Stimulated activated CD8-positive, alpha-beta memory T cell treated with anti-CD3 and anti-CD28 coated beads, Interleukin-12 subunit alpha, Interleukin-12 subunit beta, amount 100 ng/mL, for 1 hour (primary cell): ENCODE measurements at regions not wholly inside any gene's neighbourhood (a gene's known extent, or its start where the extent isn't known, plus 50 kb on each side); places are given as distances from the start of the nearest gene placed in this dataset.

Experiments used
- DNase-seq: peaks from one replicate; pipeline ENCODE4 v3.0.0-alpha.2; 2020; ENCODE audit warnings: low read depth

DNA sequence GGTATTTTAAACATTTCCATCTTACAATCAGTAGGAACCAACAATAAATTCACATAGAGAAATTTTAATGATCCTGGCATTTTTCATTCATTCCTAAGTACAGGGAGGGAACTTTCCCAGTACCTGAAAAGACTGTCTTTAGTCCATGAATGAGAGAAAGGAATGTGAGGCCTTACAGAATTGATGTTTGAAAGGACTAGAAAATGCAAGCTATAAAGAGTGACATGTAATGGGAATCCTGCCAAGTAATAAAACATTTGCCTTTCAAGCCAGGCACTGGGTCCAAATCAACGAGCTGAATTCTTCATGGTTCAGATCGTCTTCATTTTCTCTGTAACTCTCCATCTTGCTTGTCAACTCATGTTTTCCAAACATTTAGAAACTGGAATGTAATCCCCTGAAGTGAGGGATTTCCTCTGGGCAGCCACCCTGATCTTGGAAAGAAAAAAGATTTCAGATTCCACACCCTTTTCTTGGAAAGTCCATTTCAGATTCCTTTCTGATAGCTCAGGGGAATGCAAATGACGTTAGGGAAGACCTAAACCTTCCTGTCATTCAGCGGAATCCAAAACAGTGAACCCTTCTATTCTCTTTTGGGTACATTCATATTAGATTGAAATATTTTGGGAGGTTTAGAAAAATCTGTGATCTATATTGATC is 315.8 kb downstream of the SH3GL2 start:
- no peak for DNase-seq

DNA sequence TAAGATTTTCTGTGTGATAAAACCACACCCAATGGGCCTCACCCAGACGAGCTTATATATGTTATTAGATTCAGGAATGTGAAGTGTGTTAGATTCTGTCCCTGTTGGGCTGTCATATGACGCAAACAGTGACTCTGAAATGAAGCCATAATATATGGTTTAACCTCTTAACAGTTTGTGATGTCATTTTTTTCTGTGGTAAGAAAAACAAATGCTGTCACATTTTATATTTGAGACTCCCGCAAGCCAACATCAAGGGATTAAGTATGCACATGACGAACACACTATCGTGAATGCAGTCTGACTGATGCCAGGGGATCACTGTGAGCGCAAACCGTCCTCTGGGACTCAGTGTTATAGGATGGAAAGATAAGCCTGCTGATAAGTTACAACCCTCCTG is 321.7 kb downstream of the SH3GL2 start:
- no peak for DNase-seq

DNA sequence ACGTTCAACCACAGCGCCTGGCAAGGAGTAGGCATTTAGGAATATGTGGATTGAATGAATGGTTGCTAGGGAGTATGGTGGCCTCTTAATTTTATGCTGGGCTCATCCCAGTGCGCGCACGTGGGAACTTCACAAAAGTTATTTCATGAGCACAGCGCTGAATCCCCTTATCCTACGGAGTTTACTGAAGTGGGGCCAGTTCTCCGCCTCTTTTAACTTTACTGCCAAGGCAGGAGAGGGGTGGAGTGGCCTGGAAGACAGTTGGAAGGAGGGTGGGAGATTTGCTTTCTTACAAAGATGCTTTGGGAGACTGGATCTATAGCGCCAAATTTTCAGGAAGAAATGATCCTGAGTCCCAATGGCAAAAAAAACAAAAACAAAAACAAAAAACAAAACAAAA is 326.5 kb downstream of the SH3GL2 start:
- DNase-seq: no peak

DNA sequence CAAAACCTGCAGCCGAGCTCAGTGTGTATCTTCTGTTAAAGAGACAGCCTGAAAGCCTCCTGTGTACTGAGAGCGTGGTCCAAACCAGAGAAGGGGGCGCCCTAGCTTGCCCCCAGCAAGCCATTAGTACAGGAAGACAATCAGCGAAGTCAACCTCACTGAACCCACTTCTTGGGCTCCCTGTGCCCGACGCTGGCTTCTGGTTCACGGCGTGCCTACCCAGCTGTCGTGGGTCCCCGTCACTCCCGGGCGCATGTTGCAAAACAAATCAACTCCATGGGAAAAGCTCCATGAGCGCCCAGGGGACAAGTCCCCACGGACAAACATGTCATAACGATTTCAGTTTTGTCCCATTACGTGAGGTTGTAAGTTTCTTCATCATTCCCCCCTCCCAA is 326.9 kb downstream of the SH3GL2 start:
- DNase-seq: no peak

DNA sequence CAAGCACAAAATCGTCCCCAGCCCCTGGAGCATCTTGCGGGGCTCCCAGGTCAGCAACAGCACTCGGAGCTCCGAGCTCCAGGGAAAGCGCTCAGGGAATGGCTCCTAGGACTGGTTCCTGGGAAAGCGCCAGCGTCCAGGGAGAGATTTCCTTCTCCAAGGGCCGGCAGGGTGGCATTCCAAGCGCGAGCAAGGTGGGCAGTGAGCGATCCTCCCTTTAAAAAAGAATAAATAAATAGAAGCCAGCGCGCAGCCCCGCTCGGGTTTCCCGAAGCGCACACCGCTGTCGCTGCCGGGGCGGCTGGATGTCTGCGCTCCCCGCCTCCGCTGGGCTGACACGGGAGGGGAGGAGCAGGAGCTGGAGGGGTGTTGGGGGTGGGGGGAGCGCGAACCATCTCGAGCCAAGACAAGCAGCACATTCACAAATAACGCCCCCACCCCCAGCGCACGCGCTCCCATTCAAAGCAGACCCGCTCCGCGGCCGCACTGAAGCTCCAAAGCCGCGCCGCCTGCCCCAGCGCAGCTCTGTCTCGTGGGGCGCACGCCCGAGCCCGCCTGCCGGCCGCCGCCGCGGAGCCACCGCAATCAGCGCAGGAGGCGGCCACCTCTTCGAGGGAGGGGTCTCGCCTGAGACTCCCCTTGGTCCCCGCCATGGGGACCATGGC is 327.4 kb downstream of the SH3GL2 start:
- no peak for DNase-seq

DNA sequence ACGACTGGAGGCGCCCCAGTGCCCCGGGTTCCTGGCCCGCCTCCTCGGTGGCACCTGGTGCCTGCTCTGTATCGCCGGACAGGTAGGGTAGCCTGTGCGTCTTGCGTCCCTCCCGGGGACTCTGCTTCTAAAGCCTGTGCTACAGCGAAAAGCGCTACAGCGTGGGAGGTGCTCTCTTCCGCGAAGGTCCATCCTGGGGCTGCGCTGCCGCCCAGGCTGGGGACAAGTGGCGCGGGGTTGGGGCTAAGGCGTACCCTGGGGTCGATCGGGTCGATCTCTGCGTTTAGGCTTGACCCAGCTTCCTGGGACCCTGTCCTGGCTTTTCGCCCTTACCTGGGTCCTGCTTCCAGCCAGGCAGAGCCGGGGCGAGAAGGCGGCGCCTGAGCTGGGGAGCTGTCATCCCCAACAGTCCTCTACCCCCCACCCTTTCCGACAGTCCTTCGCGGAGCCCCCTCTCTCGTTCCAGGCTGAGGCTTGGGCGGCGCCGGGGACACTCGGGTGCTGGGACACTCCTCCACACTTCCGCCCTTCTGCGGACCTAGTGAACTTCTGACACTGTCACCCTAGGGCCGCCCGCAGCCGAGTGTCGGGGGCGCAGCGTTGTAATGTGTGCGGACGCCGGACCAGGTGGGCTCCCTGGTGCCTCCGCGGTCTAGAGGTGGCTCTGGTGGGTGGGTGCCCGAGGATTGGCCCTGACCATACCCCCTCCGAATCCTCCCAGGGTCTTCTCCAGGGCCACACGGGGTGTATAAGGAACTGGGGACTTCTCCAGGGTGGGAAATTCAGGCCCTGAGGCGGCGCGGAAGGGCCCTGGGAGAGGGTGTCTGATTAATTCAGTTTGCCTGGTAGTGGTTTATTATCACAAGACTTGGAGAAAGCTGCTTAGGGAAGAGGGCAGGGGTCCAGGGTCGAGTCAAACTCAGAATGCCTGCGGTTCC is 328.2 kb downstream of the SH3GL2 start:
- no peak for DNase-seq

DNA sequence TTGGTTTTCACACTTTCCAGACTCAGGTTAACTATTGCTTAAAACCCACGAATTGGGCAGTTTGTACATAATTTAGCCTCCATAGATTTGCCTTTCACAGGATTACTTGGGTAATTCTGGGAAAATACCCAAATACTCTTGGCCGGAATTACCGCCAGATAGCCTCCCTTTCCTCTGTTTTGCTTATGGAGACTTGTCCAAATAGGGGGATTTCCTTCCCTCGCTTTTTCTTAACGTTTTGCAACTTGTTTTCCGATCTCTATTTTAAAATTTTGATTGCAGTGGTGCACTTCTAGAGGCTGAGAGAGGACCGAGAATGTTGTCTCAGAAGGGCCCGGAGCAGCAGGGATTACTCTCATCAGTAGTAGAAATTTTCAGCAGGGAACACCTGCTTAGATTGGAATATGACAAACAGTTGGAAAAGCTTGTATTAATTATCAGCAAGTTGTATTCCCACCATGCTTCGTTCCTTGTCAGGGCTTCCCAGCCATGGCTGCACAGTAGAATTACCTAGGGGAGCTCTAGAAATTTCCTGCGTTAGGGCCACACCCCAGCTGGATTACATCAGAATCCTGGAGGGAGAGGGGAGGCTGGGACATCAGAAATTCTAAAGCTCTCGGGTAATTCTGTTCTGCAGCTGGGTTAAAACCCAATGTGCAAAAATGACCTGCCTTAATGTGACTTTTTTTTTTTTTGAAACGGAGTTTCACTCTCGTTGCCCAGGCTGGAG is 329.1 kb downstream of the SH3GL2 start:
- DNase-seq: no peak

DNA sequence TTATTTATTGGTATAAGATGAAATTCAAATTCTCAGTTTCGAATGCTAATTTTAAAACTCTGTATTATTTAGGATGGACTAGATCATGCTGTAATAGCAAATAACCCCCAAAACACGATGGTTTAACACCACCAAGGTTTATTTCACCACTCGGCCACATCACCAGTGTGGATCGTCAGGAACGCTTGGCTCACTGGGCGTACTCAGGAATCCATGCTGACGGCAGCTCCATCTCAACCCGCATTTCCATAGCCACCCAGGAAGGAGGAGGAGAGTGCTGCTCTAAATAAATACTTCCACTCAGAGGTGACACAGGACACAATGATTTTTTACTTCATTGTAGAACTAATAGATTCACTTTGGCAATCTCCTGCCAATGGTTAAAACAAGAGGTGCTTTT is 347.4 kb downstream of the SH3GL2 start:
- DNase-seq: no peak

DNA sequence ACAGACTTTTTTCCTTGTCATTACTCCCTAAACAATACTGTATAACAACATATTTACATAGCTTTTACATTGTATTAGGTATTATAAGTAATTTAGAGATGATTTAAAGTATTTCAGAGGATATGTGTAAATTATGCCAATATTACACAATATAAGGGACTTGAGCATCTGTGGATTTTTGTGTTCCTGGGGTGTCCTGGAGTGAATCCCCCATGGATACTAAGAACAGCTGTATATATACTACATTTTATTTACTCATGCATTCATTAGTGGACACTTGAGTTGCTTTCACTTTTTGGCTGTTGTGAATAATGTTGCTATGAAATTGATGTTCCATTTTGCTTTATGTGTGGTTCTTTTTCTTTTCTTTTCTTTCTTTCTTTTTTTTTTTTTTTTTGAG is 348.8 kb downstream of the SH3GL2 start:
- DNase-seq: no peak

DNA sequence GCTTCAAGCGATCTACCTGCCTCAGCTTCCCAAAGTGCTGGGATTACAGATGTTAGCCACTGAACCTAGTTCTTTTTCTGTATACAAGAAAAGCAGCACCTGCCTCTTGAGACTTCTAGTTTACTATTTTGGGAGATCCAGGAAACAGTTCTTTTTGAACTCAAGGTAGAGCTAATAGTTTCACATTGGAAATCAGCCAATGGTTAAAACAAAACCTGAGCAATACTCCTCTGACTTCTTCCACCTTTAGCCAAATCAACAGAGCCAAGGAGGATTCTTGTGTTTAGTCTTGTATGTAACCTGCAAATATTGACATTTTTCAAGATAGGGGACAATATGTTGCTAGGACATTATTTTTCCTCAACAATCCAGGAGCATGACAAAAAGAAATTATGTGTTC is 349.4 kb downstream of the SH3GL2 start:
- DNase-seq: no peak

DNA sequence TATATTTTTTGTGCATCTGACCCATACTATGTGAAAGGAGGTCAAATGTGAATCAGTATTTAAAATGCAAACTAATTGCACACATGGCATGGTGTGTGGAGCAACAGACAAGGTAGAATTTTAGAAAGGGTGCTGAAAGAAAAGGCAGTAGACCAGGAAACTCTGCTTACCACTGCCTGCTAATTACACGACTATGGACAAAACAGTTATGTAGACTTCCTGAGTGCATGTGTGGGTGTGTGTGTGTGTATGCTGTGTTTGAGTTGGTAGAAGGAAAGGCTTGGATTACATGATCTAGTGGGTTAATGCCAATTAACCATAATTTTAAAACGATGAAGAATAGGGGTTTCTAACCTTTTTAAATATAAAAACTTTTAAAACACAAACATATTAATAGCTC is 349.9 kb downstream of the SH3GL2 start:
- DNase-seq: no peak

DNA sequence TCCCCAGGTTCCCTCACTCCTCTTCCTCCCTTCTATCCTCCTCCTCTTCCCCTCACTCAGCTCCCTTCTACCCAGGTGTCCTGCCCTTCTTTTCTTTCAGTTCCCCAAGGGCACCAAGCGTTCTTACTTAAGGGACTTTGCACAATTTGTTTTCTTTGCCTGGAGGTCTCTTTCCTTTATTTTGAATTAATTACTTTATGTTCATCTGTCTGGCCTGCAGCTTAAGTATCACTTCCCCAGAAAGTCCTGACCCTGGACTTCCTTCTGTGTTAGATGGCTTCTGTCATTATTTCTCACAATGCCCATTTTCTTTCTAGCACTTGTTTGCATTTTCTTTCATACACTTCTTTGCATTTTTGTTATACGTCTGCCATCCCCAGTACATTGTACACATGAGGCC is 350.6 kb downstream of the SH3GL2 start:
- DNase-seq: no peak

DNA sequence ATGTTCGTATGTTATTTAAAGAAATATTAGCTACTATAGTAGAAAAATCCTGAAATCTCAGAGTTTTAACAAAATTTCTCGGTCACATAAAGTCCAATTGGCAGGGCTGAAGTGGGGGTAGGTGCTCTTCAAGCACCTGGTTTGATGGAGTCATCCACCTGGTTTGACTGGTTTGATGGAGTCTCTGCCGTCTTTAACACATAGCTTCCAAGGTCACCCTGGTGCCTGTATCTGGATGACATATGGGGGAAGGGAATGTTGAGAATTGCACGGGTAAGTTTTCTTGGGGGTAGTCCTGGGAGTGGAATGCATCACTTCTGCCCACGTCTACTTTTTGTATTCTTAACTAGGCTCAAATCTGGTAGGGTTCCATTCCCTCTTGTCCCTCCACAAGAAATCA is 351.2 kb downstream of the SH3GL2 start:
- no peak for DNase-seq

DNA sequence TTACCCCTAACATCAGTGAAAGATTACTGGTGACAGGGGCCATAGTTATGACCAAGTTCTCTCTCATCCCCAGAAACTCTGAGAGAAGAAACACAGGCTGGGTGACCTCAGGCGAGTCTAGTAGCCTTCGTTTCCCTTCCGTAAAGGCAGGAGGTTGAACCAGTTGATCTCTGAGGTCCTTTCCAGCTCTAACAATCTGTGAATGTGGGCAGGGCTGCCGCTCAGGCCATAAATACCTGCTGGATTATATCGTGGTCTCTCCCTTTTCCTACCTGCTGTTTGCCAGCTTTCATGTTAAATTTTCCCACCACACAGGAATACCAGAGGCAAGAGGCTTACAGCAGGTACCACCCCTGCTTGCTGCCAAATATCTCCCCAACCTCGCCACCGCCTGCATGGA is 357.5 kb downstream of the SH3GL2 start:
- DNase-seq: no peak

DNA sequence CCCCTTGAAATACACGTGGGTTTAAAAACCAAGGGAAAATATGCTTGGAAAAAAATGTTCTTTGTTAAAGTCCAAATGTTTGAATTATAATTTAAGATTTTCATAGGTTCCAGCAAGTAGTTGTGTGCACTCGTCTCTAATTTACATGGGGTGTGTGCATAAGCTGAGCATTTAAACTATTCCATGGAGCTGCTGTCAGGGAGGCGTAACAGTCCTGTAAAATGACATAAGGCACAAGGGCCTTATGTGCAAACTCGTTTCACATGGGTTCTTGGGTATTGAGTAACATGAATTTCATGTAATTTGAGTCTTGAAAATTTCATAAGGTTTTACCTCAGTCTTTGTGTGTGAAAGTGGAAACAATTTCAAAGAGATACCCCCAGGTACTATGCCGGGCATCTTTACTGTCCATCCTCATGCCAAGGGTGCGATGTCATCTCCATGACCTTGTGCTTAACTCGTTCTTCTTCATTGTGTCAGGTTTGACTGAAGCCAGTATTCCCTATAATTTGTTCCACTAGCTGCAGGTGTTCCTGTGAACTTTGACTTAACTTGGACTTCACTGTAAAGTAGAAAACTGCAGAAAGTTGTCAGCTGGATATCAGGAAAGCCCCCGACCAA is 359.3 kb downstream of the SH3GL2 start:
- DNase-seq: no peak

DNA sequence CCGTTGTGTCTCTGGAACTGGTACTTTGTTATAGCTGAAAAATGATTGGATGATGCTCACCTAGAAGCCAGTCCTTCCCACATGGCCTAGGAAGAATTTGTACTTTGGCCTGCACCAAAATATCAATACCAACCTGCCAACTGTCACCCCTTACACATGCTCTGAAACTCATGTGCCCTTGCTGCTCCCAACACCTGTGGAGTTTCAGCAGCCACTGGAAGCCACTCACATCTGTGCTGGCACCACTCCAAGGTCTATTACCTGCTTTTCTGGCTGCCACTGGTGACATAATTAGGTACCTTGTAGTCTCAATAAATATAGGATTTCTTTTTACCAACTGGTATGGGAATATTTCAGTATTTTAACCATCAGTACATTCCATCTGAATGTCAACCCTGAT is 363.6 kb downstream of the SH3GL2 start:
- no peak for DNase-seq

DNA sequence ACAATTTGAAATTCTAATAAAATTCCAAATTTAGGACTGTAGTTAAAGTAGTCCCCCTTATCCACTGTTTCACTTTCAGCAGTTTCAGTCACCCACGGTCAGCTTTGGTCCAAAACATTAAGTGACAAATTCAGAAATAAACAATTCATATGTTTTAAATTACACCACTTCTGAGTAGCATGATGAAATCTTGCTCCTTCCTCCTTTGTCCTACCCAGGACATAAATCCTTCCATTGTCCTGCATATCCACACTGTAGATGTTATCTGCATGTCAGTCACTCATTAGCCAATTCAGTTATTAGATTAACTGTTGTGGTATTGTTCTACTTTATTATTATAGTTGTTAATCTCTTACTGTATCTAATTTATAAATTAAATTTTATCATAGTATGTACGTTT is 376.5 kb downstream of the SH3GL2 start:
- no peak for DNase-seq

DNA sequence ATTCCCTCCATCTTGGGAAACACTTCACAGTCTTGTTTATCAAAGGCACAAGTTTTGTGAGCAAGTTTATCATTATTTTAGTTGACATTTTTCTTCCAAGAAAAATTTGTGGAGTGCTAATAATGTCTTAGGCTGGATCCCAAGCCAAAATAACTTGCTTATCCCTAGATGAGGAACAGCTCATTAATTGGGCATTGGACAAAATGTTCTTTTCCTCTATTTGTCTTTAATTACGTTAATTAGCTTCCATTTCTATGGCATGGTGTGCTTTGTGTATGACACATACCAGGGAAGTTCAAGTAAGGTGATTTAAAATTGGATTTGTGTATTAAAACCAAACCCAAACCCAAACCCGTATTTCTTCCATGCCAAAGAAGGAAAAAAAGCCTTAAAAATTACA is 379.5 kb downstream of the SH3GL2 start:
- DNase-seq: no peak

DNA sequence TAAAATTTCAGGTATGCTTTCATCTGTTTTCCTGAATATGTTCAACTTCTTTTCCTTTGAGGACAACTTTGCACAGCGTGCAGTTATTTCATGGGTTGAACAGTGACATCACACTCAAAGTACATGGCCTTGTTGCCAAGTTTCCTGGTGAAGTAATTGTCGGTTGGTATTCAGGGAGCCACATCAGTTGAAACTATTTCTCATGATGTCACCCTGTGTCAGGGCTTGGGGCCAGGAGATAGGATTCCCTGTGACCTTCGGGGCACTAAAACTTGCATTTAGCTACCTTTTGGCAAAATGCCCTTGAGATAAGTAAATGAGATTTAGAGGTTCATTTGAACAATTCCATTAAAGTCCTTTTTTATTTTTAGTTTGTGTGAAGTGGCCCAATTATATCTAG is 383.9 kb downstream of the SH3GL2 start:
- DNase-seq: no peak

DNA sequence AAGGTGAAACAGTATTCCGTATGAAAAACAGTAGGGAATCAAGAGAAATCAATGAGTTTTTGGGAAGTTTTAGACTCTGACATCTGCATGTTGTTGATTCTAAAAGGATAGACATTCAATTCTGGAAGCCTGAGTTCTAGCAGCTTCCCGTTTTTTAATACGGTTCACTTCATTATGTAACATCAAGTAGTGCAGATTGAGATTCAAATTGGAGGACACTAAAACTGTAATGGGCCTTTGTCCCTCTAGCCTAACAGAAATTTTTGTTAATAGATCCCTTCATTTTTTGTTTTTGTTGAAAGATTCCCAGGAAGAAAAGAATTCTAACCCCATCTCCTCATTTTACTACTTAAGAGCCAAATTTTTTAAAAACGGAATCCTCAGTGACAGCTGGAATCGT is 384.6 kb downstream of the SH3GL2 start:
- no peak for DNase-seq

DNA sequence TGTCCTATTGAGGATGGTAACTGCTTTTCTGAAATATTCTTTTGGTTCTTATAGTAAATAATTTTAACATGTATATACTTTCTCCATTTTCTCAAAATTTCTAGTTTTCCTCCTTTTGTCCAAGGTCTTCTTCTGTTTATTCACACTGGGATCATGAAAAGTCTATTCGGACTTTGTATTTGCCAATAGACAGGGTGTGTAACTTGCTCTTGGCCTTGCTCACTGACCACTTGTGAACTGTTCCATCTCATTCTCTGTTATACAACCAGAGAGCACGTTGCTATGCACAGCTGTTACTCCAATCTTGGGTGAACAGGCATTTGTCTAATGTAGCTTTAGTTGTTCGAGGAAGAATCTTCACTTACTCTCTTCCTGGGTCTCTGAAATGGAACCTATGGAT is 388.9 kb downstream of the SH3GL2 start:
- DNase-seq: no peak

DNA sequence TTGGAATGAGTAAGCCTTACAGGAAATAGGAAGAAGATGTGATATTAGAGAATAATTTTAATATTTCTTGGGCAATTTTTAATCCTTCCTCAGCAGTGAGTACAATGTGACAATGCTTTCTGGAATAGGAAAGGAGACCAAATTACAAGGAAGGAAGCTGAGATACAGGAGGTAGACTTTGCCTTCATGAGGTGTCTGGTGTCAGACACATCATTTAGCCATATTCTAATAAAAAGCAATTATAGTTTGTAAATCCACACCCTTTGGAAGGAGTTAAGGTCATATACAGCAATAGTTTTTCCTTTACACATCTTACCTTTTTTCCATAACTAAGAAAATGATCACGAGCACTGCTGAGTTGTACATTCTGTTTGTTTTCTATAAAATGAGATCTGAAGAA is 390.4 kb downstream of the SH3GL2 start:
- DNase-seq: no peak
